ENCODE measurements at regions not wholly inside any gene's neighbourhood (a gene's known extent, or its start where the extent isn't known, plus 50 kb on each side); places are given as distances from the start of the nearest gene placed in this dataset.
A peak's percentile ranks its signal among the peaks of the same experiment; 100 is the strongest.
"Not testable (repeated sequence)": the region's sequence is repeated elsewhere in the genome, so short reads cannot be mapped to it uniquely, and the experiment has no call there.

GRCh38 chr10:45106236-45106856 is 105.6 kb downstream of the ZNF22 start:
- no peak for DNase-seq (ENCODE audit: low read depth)

GRCh38 chr10:45111509-45111908 is 110.8 kb downstream of the ZNF22 start:
- no peak for DNase-seq (ENCODE audit: low read depth)
- H3K4me3 ChIP-seq (ENCODE audit: low read depth, low read length), result no peak overlapping the region

More at GRCh38 chr10:45106236-45106856, 105.6 kb downstream of the ZNF22 start:
- no peak overlapping the region for H3K4me3 ChIP-seq (ENCODE audit: low read depth, low read length)

GRCh38 chr10:45117940-45118339 is 117.2 kb downstream of the ZNF22 start:
- not testable (repeated sequence) for DNase-seq (ENCODE audit: low read depth); H3K4me3 ChIP-seq (ENCODE audit: low read depth, low read length)

GRCh38 chr10:45118929-45119328 is 118.2 kb downstream of the ZNF22 start:
- no peak overlapping the region for H3K4me3 ChIP-seq (ENCODE audit: low read depth, low read length)
- no peak for DNase-seq (ENCODE audit: low read depth)

GRCh38 chr10:45122180-45122860 is 121.6 kb downstream of the ZNF22 start:
- DNase-seq (ENCODE audit: low read depth); H3K4me3 ChIP-seq (ENCODE audit: low read depth, low read length): not testable (repeated sequence)

GRCh38 chr10:45135443-45136198 is 134.9 kb downstream of the ZNF22 start:
- H3K4me3 ChIP-seq (ENCODE audit: low read depth, low read length), result no peak overlapping the region
- DNase-seq (ENCODE audit: low read depth), result no peak

GRCh38 chr10:45136256-45136655 is 135.5 kb downstream of the ZNF22 start:
- no peak overlapping the region for H3K4me3 ChIP-seq (ENCODE audit: low read depth, low read length)
- DNase-seq (ENCODE audit: low read depth), result no peak

GRCh38 chr10:45144326-45145070 is 143.8 kb downstream of the ZNF22 start:
- no peak for DNase-seq (ENCODE audit: low read depth)
- H3K4me3 ChIP-seq (ENCODE audit: low read depth, low read length), result no peak overlapping the region

- not testable (repeated sequence) for DNase-seq (ENCODE audit: low read depth); H3K4me3 ChIP-seq (ENCODE audit: low read depth, low read length)
These were observed 144.4 kb downstream of the ZNF22 start for GRCh38 chr10:45145143-45145542.

- no peak overlapping the region for H3K4me3 ChIP-seq (ENCODE audit: low read depth, low read length)
- DNase-seq (ENCODE audit: low read depth), result no peak
These were observed 146.3 kb downstream of the ZNF22 start for GRCh38 chr10:45147000-45147399.

GRCh38 chr10:45150997-45151396 is 150.3 kb downstream of the ZNF22 start:
- DNase-seq (ENCODE audit: low read depth), result no peak

GRCh38 chr10:45151467-45152214 is 150.9 kb downstream of the ZNF22 start:
- H3K4me3 ChIP-seq (ENCODE audit: low read depth, low read length), result no peak overlapping the region
- DNase-seq (ENCODE audit: low read depth), result no peak

More at GRCh38 chr10:45150997-45151396, 150.3 kb downstream of the ZNF22 start:
- no peak overlapping the region for H3K4me3 ChIP-seq (ENCODE audit: low read depth, low read length)

GRCh38 chr10:45152726-45153125 is 152.0 kb downstream of the ZNF22 start:
- H3K4me3 ChIP-seq (ENCODE audit: low read depth, low read length), result no peak overlapping the region
- no peak for DNase-seq (ENCODE audit: low read depth)

GRCh38 chr10:45154502-45154901 is 153.8 kb downstream of the ZNF22 start:
- DNase-seq (ENCODE audit: low read depth), result peak; percentile 3
- H3K4me3 ChIP-seq (ENCODE audit: low read depth, low read length), result no peak overlapping the region

GRCh38 chr10:45155784-45156183 is 155.1 kb downstream of the ZNF22 start:
- DNase-seq (ENCODE audit: low read depth), result no peak
- no peak overlapping the region for H3K4me3 ChIP-seq (ENCODE audit: low read depth, low read length)

- peak; percentile 41 for DNase-seq (ENCODE audit: low read depth)
These were observed 155.1 kb downstream of the OR13A1 start for GRCh38 chr10:45160271-45160670.

GRCh38 chr10:45163315-45163975 is 152.0 kb downstream of the OR13A1 start:
- no peak for DNase-seq (ENCODE audit: low read depth)

More at GRCh38 chr10:45160271-45160670, 155.1 kb downstream of the OR13A1 start:
- no peak overlapping the region for H3K4me3 ChIP-seq (ENCODE audit: low read depth, low read length)

GRCh38 chr10:45175520-45176118 is 139.8 kb downstream of the OR13A1 start:
- not testable (repeated sequence) for DNase-seq (ENCODE audit: low read depth); H3K4me3 ChIP-seq (ENCODE audit: low read depth, low read length)

More at GRCh38 chr10:45163315-45163975, 152.0 kb downstream of the OR13A1 start:
- no peak overlapping the region for H3K4me3 ChIP-seq (ENCODE audit: low read depth, low read length)
